GM12872 (cell line): ENCODE measurements at regions not wholly inside any gene's neighbourhood (a gene's known extent, or its start where the extent isn't known, plus 50 kb on each side); places are given as distances from the start of the nearest gene placed in this dataset.

Source experiments
- CTCF ChIP-seq: IDR thresholded peaks from 3 replicates; pipeline ENCODE4 v1.5.1; 2011; ENCODE audit warnings: low read depth, mild to moderate bottlenecking, low read length, moderate library complexity; ENCODE audit not compliant: insufficient read depth

GRCh38 chr10:129335942-129336341, 131.1 kb upstream of the MGMT start:
- no peak for TF ChIP-seq CTCF

GRCh38 chr10:129339191-129339590, 127.8 kb upstream of the MGMT start:
- no peak for TF ChIP-seq CTCF

GRCh38 chr10:129339841-129340240, 127.2 kb upstream of the MGMT start:
- TF ChIP-seq CTCF, result no peak

GRCh38 chr10:129341087-129341486, 126.0 kb upstream of the MGMT start:
- no peak for TF ChIP-seq CTCF

GRCh38 chr10:129342385-129342784, 124.7 kb upstream of the MGMT start:
- no peak for TF ChIP-seq CTCF

GRCh38 chr10:129343141-129343540, 123.9 kb upstream of the MGMT start:
- no peak for TF ChIP-seq CTCF

- no peak for TF ChIP-seq CTCF
Observed at GRCh38 chr10:129344103-129344502, 122.9 kb upstream of the MGMT start.
